NCI-H1436 treated with DMSO at 0.1 percent for 48 hours (cell line): ENCODE measurements at regions not wholly inside any gene's neighbourhood (a gene's known extent, or its start where the extent isn't known, plus 50 kb on each side); places are given as distances from the start of the nearest gene placed in this dataset.
"Not testable (repeated sequence)": the region's sequence is repeated elsewhere in the genome, so short reads cannot be mapped to it uniquely, and the experiment has no call there.

Source experiments
- DNase-seq: peaks from one replicate; lab custom pipeline; 2025; lab: John Stamatoyannopoulos, UW

DNA sequence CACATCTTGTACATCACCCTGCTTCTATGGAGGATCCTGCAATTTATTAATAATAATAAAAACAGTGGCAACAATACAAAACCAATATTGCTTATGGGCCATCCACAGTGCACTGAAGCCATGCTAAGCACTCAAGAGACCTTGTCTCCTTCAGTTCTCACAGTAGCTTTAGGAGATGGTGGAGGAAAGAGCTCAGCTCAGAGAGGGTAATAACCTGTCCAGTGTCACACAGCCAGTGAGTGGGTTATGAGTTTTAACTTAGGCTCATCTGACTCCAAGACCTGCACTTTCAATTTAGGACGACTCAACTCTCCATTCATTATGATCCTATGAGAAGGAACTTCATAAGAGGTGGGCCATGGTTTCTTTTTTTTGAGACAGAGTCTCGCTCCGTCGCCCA lies 347.6 kb upstream of the RUNX1 start:
- DNase-seq: no peak

- DNase-seq: no peak
Observed at GRCh38 chr21:35395728-35396127, 346.6 kb upstream of the RUNX1 start.

DNA sequence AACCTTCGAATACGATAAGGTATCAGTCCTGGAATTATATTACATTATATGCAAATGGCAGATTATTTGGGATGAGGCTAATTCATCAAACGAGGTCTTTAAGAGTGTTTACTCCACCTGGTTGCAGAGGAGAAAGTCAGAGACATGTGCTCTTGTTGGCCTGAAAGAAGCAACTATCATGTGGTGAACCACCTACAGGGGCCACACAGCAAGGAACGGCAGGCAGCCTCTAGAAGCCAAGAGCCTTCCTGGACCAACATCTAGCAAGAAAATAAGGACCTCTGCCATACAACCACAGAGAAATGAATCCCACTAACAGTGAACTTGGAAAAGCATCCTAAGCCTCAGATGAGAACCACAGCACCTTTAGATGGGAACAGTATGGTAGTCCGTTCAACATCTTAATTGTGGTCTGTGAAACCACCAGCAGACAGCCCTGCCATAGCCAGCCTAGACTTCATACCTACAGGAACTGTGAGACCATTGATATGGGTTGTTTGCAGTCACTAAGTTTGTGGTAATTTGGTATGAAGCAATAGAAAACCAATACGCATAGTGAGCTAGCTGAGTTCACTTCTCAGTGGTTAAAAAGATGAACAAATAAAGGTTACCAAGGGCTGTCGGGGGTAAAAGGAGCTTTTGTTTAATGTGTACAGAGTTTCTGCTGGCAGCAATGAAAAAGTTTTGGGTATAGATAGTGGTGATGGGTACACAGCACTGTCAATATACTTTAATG lies 345.7 kb upstream of the RUNX1 start:
- DNase-seq: no peak

- no peak for DNase-seq
Observed at GRCh38 chr21:35394049-35394448, 344.9 kb upstream of the RUNX1 start.

DNA sequence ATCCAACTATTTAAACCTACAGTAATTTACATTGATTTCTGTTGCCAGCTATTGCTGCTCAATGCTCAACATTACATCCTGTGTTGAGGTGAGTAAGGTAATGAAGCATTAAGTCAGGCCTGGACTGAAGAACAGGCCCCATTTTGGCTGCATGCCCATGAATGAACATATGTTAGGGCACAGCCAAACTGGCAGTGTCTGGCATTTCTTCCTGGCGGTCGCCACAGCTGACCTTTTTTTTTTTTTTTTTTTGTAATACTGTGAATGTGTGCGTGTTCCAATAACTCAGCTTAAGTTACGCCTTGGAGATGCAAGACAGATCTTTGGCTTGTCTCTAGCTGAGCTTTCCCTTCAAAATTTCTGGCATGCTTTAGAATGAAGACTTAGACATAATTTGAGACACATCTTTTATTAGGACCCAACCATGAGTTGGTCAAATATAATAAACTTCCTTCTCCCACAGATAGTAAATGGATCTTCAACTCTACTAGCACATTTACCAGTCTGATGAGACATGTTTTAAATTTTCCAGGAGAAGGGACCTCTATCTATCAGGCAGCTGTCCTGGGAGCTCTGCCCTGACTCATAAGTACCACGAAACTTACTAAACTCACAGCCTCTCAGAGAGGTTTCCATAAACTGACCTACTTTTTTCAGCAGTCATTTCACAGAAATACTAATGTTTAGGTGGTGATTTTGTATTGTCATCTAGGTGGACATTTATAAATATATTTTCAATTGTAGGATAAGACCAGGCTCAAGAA lies 341.1 kb upstream of the RUNX1 start:
- DNase-seq: no peak

DNA sequence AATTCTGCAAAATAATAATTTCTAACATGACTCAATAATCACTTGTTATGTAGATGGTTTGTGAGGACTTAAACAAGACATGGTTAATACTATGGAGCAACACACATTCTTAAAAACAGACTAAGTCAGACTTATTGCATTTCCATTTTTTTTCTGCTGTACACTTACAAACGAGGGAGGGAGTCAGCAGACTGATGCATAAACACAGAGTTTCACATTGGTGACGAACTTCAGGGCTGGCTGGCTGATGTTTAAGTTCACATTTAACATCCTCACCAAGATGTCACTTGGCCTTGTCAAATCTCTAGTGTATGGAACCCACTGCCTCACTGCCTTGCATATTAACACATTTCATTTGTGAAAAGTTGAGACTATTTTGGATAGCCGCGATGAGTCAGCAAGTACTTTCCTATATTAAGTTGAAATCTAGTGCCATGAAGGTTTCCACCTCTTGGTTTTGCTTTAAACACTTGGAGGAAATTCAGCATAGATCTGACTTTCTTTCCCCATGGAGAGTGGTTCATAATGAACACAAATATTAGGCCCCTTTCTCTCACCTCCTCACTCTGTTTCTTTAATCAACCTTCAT lies 337.5 kb upstream of the RUNX1 start:
- no peak for DNase-seq

GRCh38 chr21:35384375-35384774 lies 335.3 kb upstream of the RUNX1 start:
- DNase-seq: no peak

GRCh38 chr21:35382696-35383095 lies 333.6 kb upstream of the RUNX1 start:
- DNase-seq: no peak

- no peak for DNase-seq
Observed at GRCh38 chr21:35381743-35382310, 332.7 kb upstream of the RUNX1 start.

- DNase-seq: not testable (repeated sequence)
Observed at GRCh38 chr21:35380304-35380703, 331.2 kb upstream of the RUNX1 start.

GRCh38 chr21:35378881-35379280 lies 329.8 kb upstream of the RUNX1 start:
- no peak for DNase-seq

- DNase-seq: no peak
Observed at GRCh38 chr21:35377505-35378090, 328.5 kb upstream of the RUNX1 start.

DNA sequence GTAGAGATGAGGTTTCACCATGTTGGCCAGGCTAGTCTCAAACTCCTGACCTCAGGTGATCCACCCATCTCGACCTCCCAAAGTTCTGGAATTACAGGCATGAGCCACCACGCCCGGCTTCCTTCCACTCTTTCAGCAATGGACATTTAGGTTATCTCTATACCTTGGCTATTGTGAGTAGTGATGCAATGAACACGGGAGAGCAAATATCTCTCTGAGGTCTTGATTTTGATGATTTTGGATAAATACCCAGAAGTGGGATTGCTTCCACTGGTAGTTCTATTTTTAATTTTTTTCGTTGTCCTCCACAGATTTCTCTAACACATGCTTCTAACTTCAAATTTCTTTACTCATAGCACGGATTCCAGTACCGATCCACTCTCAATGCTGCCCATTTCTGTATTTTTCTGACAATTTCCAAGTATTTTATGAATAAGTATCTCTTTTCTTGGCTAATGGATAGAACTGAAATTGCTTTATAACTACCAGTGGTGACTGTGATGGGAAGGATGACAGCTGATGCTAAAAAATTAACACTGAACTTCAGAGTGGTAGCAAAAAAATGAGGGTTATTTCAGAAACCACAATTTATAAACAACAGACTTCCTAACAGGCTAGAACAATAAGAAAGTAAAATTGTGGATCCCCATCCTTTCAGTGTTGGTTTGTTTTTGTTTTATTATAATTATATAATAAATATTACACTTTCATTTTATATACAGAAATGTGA lies 327.5 kb upstream of the RUNX1 start:
- DNase-seq: no peak

- DNase-seq: no peak
Observed at GRCh38 chr21:35375115-35375514, 326.0 kb upstream of the RUNX1 start.

DNA sequence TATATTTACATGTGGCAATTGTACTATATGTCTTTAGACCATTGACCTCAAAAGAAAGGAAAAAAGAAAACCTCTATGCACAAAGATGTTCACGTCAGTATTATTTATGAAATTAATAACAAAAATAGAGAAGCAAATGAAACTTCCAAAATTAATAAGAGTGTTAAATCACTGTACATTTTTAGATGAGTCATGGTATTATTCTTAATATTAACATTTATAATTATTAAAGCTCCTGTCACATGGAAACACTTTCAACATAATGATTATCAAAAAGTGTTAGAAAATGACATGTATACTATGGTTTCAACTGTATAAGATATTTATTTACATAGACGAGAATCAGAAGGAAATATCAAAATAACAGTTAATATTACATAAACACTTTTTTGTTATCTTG lies 324.9 kb upstream of the RUNX1 start:
- DNase-seq: no peak

- DNase-seq: no peak
Observed at GRCh38 chr21:35372201-35372600, 323.1 kb upstream of the RUNX1 start.

- no peak for DNase-seq
Observed at GRCh38 chr21:35370671-35371070, 321.6 kb upstream of the RUNX1 start.

DNA sequence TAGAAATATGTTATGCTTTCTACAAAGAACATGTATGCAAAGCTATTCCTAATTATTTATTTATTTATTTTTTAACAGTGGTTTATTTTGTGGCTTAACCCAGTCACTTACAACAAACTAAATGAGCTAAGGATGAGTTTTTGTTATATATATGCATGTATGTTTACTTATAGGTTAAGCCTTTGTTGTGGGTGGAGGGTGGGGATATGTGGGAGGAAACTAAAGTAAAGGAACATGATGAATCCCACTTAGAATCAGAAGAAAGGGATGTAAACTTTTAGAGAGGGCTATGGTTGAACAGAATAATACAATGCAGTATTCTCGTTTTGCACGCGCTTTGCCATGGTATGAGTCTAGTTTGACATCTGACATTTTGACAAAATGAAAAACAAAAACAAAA lies 321.0 kb upstream of the RUNX1 start:
- no peak for DNase-seq

GRCh38 chr21:35368326-35368725 lies 319.2 kb upstream of the RUNX1 start:
- DNase-seq: no peak

DNA sequence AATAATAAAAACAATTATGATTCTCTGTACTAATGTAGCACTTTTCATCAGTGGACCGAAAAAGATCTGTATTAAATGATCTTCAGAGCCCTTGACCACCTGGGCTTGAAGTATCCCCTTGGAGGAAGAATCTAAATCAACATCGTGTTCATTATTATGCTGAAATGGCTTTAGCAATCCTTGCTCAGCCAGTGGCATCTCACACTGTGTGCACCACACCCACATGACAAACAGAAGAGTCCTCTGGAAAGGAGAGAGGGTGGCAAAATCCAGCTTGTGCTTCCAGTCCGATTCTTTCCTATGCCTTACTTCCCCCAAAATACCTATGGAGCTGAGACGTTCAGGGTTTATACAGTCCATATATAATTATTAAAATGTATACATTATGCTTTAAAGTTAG lies 318.5 kb upstream of the RUNX1 start:
- DNase-seq: no peak

GRCh38 chr21:35366394-35367080 lies 317.4 kb upstream of the RUNX1 start:
- no peak for DNase-seq
